Natural killer cell (primary cell): ENCODE measurements at regions not wholly inside any gene's neighbourhood (a gene's known extent, or its start where the extent isn't known, plus 50 kb on each side); places are given as distances from the start of the nearest gene placed in this dataset.

Experiments used
- ATAC-seq, 3 donors: fragments of 150-1000 bp in 2 of 3; fragments of 200-7000 bp in 1 of 3; cut with Tn5 transposase; 1 replicate in 1 of 3; 2 replicates in 2 of 3; pipeline ENCODE4 v1.10.0; 2021; ENCODE audit warnings: mild to moderate bottlenecking in 2 of 3, moderate library complexity in 2 of 3
- DNase-seq, 2 donors: peaks; one replicate each; pipeline versions ENCODE4 v3.0.0 to v3.0.0-alpha.2; 2013 to 2021; ENCODE audit warnings: mixed read lengths in 1 of 2
- H3K27ac ChIP-seq: one replicate; pipeline ENCODE4 v1.5.1; 2013; ENCODE audit warnings: mild to moderate bottlenecking, low read length
- H3K27me3 ChIP-seq: one replicate; pipeline ENCODE4 v1.6.1; 2013; ENCODE audit warnings: low read length; ENCODE audit not compliant: control insufficient read depth, insufficient read depth
- H3K36me3 ChIP-seq: one replicate; pipeline ENCODE4 v1.6.1; 2013; ENCODE audit warnings: low read length; ENCODE audit not compliant: control insufficient read depth, insufficient read depth
- H3K4me1 ChIP-seq: one replicate; pipeline ENCODE4 v1.6.1; 2013; ENCODE audit warnings: low read length; ENCODE audit not compliant: control insufficient read depth, insufficient read depth
- H3K4me3 ChIP-seq: one replicate; pipeline ENCODE4 v1.5.1; 2013; ENCODE audit warnings: low read length
- H3K9me3 ChIP-seq: one replicate; pipeline ENCODE4 v1.6.1; 2013; ENCODE audit warnings: low read length; ENCODE audit not compliant: control insufficient read depth, insufficient read depth
- H3K27ac Mint-ChIP-seq, 2 donors: one replicate each; pipeline ENCODE4 v1.8.0; 2022; ENCODE audit warnings: mild to moderate bottlenecking in 2 of 2, mixed read lengths in 2 of 2, moderate library complexity in 1 of 2
- H3K27me3 Mint-ChIP-seq, 2 donors: one replicate each; pipeline ENCODE4 v1.8.0; 2022; ENCODE audit warnings: low read depth in 2 of 2, mixed read lengths in 2 of 2
- H3K36me3 Mint-ChIP-seq: one replicate; pipeline ENCODE4 v1.8.0; 2022; ENCODE audit warnings: mixed read lengths
- H3K4me1 Mint-ChIP-seq, 2 donors: one replicate each; pipeline ENCODE4 v1.8.0; 2022; ENCODE audit warnings: mixed read lengths in 2 of 2
- H3K4me3 Mint-ChIP-seq: one replicate; pipeline ENCODE4 v1.8.0; 2022; ENCODE audit warnings: mild to moderate bottlenecking, moderate library complexity, mixed read lengths
- H3K9me3 Mint-ChIP-seq, 2 donors: one replicate each; pipeline ENCODE4 v1.8.0; 2022; ENCODE audit warnings: mixed read lengths in 2 of 2
- CTCF ChIP-seq: fragments of 200-600 bp; IDR thresholded peaks from one replicate; pipeline ENCODE4 v1.8.0; 2022; ENCODE audit warnings: antibody characterized with exemption
- WGBS: methylation state at CpG from one replicate; pipeline ENCODE4 v1.1.7; 2013; ENCODE audit warnings: missing lambda C conversion rate; ENCODE audit not compliant: insufficient coverage; 5-methylcytosine and 5-hydroxymethylcytosine counted together
- intact Hi-C: fragments of 100-400 bp; cut with micrococcal nuclease; formaldehyde crosslinking; loops from one replicate; pipeline ENCODE4 v1.14.2; 2022

DNA sequence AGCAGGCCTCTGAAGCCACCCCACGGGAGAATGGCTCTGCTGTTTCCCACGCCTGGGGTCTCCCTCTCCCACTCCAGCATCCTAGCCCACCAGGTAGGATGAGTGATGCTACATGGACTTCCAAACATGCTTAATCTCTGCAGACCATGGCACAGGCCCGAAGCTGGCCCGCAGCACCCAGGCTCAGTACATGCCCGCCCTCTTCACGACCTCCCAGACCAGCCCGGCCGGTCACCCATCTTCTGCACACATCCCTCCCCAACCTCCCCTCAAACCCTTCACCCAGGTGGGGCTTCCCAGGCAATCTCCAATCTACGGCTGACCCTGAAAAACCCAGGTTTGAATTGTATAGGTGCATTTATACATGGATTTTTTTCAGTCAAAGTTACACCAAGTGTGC, 264.0 kb downstream of the TJP1 start:
- no peak for DNase-seq
- no peak overlapping the region for H3K4me3 ChIP-seq
- no peak for ATAC-seq
- no peaks in the 10 kb centered on the region for H3K9me3 ChIP-seq
- H3K4me3 Mint-ChIP-seq = no peak overlapping the region
- no peaks in the 10 kb centered on the region for H3K36me3 Mint-ChIP-seq
- intact Hi-C loops = no loop called here
- H3K36me3 ChIP-seq = no peaks in the 10 kb centered on the region
- no peaks in the 10 kb centered on the region for H3K4me1 ChIP-seq
- no peak overlapping the region for H3K27ac ChIP-seq
- no peak for TF ChIP-seq CTCF
- H3K27me3 ChIP-seq = no peaks in the 10 kb centered on the region
- H3K9me3 Mint-ChIP-seq = no peaks in the 10 kb centered on the region
- peaks cover 11% of the 10 kb centered on the region in 2 donors for H3K27me3 Mint-ChIP-seq
- 89% methylated on average over 8 of the region's 9 CpGs for WGBS
- no peak overlapping the region for H3K27ac Mint-ChIP-seq
- no peaks in the 10 kb centered on the region for H3K4me1 Mint-ChIP-seq

DNA sequence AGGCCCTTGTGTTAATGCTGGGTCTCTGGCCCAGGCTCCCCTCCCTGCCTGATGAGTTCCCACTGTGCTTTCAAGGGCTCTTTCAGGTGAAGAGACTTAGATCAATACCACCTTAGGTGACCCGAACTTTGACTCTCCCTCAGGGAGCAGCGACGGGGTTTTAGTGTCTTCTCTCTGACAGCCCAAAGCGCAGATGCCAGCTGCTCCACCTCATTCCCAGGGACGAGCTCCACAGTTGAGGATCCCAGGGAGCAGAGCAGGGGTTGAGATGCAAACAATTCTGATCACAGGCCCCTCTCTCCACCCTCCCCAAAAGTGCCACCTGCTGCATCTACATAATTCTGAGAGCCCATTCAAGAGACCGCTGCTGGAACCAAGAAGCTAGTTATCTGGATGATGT, 265.1 kb downstream of the TJP1 start:
- H3K27ac Mint-ChIP-seq = no peak overlapping the region
- no peak overlapping the region for H3K4me3 Mint-ChIP-seq
- Histone ChIP-seq H3K9me3 (no peaks in the 10 kb centered on the region), H3K4me1 (no peaks in the 10 kb centered on the region), H3K27ac (no peak overlapping the region), H3K4me3 (no peak overlapping the region), H3K36me3 (no peaks in the 10 kb centered on the region), H3K27me3 (no peaks in the 10 kb centered on the region)
- DNase-seq (no peak), ATAC-seq (no peak)
- TF ChIP-seq CTCF = no peak
- no peaks in the 10 kb centered on the region for H3K4me1 Mint-ChIP-seq
- H3K9me3 Mint-ChIP-seq = no peaks in the 10 kb centered on the region
- 82% methylated on average over 5 of the region's 6 CpGs for WGBS
- intact Hi-C loops = no loop called here
- H3K36me3 Mint-ChIP-seq = no peaks in the 10 kb centered on the region
- H3K27me3 Mint-ChIP-seq = peaks cover 9 to 10% of the 10 kb centered on the region in 2 donors

DNA sequence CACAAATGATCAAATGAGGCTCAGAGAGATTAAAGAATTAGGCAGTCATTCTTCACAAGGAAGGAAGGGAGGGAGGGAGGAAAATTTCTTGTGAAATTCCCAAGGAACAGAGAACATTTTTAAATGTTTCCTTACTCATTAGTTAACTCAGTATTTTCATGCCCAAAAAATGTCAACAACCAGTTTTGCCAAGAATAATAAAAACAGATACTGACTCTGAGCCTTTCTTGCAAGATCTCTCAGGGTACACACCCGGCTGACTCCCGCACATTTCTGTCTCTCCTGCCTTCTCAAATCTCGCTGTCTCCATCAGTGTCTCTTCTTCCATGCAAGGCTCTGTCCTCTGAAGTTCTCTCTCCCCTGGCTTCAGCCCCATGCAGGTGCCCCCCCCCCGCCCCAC, 265.9 kb downstream of the TJP1 start:
- peaks cover 10 to 17% of the 10 kb centered on the region in 2 donors for H3K27me3 Mint-ChIP-seq
- H3K27ac Mint-ChIP-seq = no peak overlapping the region
- no peaks in the 10 kb centered on the region for H3K9me3 Mint-ChIP-seq
- no peaks in the 10 kb centered on the region for H3K27me3 ChIP-seq
- H3K4me3 Mint-ChIP-seq = no peak overlapping the region
- WGBS = 90% methylated on average over 3 of the region's 4 CpGs
- TF ChIP-seq CTCF = no peak
- no peak overlapping the region for H3K4me3 ChIP-seq
- no peaks in the 10 kb centered on the region for H3K4me1 ChIP-seq
- H3K36me3 ChIP-seq = no peaks in the 10 kb centered on the region
- DNase-seq (no peak), ATAC-seq (no peak)
- H3K27ac ChIP-seq = no peak overlapping the region
- no peaks in the 10 kb centered on the region for H3K4me1 Mint-ChIP-seq
- intact Hi-C loops = no loop called here
- H3K36me3 Mint-ChIP-seq = no peaks in the 10 kb centered on the region
- no peaks in the 10 kb centered on the region for H3K9me3 ChIP-seq

DNA sequence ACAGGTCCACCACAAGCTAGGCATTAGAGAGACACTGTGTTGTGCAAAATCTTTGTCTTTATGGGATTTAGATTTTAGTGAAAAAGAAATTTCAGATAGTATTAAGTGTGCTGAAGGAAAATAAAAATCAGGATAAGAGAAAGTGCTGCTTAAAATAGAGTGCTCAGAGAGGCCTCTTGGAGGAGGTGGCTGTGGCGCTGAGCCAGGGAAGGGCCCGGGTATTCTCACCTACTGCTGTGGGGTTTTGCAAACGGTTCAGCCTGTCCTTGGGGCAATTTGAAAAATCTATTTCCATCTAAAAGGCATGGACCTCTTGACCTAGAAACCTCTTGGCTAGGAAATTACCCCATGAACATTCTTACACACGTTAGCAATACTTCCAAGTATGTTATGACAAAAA, 267.7 kb downstream of the TJP1 start:
- Mint-ChIP-seq H3K27ac (no peak overlapping the region), H3K27me3 (peaks cover 5 to 11% of the 10 kb centered on the region in 2 donors)
- intact Hi-C loops = no loop called here

More for the DNA sequence above, 267.7 kb downstream of the TJP1 start:
- Histone ChIP-seq H3K27ac (no peak overlapping the region), H3K4me3 (no peak overlapping the region), H3K4me1 (no peaks in the 10 kb centered on the region), H3K36me3 (no peaks in the 10 kb centered on the region), H3K27me3 (no peaks in the 10 kb centered on the region), H3K9me3 (no peaks in the 10 kb centered on the region)
- H3K36me3 Mint-ChIP-seq = no peaks in the 10 kb centered on the region
- ATAC-seq (no peak), DNase-seq (no peak)
- 56% methylated on average over 4 of the region's 4 CpGs for WGBS
- no peaks in the 10 kb centered on the region for H3K4me1 Mint-ChIP-seq
- H3K9me3 Mint-ChIP-seq = no peaks in the 10 kb centered on the region
- no peak for TF ChIP-seq CTCF
- H3K4me3 Mint-ChIP-seq = no peak overlapping the region
